HG03565 (cell line): ENCODE measurements at regions not wholly inside any gene's neighbourhood (a gene's known extent, or its start where the extent isn't known, plus 50 kb on each side); places are given as distances from the start of the nearest gene placed in this dataset.
"Not testable (repeated sequence)": the region's sequence is repeated elsewhere in the genome, so short reads cannot be mapped to it uniquely, and the experiment has no call there.

ENCODE experiments used
- ATAC-seq: cut with Tn5 transposase; IDR thresholded peaks from one replicate; pipeline ENCODE4 v1.9.1; 2021; ENCODE audit warnings: mild to moderate bottlenecking, moderate library complexity; ENCODE audit not compliant: unreplicated experiment

DNA sequence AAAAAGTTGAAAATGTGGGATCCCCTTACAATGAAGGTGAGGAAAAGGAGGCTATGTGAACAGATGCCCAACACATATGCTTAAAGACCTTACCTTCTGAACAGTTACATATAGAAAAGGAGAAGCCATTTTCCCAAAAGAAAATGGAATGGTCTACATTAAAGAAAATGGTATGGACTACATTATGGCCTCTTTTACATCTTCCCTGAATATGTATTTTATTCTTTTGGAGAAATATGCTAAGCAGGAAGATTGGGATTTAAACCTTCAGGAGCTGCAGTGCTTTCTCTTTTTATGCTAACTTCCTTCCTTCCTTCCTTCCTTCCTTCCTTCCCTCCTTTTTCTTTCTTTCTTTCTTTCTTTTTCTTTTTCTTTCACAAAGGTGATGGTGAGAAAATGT lies 155.4 kb downstream of the SEC23IP start:
- ATAC-seq, result no peak

DNA sequence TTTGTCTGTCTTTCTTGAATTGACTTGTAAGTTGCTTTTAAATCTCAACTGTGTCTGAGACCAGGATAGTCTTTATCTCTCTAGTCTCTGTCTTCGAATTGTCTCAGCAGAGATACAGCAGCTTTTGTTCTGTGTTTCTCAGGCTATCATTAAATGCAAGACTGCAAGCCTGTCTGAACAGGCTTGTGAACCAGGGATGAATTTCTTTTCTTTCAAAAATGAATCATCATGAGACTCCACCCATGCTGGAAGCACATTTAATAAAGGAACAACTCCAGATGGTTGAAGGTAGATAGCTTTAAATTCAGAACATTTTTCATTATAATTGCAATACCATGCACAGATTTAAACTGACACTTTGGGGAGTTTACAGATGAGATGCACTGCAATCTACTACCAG lies 155.9 kb downstream of the SEC23IP start:
- ATAC-seq, result no peak

DNA sequence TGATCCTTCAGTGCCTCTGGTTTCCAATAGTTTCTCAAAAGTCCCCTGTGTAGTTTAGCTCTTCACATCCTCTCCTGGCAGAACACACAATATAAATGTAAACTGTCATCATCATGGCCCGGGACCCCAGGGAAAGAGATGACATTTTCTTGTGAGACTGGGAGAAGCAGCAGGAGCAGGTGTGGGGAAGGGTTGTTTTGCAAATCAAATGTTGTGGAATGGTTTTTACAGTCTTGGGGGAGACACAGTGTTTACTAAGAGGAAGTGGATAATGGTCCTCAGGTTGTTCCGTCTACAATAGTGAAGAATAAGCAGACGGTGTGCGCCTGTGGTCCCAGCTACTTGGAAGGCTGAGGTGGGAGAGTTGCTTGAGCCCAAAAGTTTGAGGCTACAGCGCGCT lies 159.1 kb downstream of the SEC23IP start:
- no peak for ATAC-seq

DNA sequence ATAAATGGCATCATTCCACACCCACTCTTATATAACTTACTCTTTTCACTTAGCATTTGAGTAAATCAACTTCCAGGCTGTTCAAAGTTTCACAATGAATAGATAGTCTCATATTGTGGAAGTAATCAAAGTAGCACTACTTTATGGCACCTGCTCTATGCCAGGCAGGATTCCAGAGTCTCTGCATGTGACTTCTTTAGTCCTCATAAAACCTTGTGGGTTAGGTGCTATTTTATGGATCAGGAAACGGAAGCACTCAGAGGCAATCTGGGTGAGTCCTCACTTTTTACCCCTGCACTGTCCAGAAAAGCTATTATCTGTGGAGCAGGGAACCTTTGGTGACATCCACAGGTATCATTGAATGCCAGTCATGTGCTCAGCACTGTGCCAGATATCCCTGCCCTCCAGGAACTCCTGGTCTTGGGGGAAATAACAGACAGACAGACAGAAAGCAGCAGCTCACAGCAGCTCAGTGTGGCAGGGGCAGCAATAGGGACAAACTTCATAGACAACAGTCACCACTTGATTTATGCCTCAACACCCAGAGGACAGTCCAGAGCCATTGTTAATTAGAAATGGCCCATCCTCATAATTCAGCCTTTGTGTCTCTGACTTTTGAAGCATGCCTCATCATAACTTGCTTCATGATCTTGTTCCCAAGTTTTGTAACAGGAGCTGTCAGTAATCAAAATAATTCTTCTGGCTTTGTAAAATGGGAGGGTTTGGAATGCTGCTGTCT lies 160.6 kb downstream of the SEC23IP start:
- no peak for ATAC-seq

DNA sequence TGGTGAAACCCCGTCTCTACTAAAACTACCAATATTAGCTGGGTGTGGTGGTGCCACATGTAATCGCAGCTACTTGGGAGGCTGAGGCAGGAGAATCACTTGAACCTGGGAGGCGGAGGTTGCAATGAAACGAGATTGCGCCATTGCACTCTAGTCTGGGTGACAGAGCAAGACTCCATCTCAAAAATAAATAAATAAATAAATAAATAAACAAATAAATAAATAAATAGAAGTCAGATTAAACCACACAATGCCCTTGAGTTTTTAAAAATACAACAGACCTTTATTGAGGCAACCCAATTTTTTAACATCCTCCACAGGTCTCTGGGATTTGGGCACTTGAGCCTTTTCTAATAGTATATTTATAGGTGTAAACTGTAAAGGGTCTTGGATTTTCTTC lies 167.3 kb downstream of the SEC23IP start:
- ATAC-seq, result not testable (repeated sequence)

DNA sequence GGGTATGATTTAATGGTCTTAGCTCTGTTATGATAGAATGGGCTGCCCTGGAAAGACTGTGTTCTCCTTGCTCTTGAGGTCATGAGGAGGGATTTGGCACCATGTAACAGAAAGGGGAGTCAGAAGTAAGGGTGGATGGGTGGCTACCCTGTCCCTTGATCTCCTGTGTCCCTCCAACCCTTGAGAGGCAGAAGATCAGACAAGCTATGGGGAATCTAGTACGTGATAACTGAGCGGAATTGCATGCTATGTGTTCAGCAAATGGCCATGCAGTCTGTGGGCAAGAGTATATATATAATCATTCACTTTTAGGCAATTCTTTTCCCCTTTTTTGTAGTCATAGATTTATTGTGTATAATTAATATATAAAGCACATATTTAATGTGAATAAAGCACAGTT lies 174.9 kb downstream of the SEC23IP start:
- no peak for ATAC-seq

DNA sequence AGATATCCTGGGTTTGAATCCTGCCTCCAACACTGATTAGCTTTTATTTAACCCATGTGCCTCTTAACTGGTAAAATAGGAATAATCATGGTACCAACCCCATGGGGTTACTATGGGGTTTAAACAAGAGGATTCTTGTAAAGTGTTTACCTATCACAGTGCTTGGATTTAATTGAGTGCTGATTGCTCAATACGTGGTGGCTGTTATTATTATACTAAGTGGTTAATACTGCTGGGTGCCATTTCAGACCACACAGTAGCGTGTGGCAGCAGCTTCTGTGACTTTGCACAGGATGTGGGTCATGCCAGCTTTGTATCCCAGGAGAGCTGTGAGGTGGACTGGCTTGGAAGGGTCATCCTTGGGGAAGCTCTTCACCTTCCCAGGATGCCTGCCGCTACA lies 177.2 kb downstream of the SEC23IP start:
- no peak for ATAC-seq

DNA sequence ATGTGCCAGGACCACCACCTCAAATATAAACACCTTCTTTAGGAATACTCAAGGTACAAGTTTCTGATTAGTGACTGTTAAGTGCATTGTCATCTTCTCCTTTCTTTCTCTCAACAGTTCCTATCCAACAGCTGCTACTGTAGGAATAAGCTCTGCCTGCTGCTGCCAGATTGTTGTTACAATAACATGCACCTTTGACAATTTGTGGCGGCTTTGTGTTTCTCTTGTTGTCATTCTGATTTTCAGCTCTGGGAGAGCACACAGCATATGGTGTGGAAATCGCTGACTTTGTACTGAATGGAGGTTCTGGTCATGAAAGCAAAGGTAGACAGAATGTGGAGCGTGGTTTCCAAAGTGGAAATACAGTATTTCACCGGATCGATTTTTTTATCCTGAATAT lies 182.8 kb downstream of the SEC23IP start:
- no peak for ATAC-seq

DNA sequence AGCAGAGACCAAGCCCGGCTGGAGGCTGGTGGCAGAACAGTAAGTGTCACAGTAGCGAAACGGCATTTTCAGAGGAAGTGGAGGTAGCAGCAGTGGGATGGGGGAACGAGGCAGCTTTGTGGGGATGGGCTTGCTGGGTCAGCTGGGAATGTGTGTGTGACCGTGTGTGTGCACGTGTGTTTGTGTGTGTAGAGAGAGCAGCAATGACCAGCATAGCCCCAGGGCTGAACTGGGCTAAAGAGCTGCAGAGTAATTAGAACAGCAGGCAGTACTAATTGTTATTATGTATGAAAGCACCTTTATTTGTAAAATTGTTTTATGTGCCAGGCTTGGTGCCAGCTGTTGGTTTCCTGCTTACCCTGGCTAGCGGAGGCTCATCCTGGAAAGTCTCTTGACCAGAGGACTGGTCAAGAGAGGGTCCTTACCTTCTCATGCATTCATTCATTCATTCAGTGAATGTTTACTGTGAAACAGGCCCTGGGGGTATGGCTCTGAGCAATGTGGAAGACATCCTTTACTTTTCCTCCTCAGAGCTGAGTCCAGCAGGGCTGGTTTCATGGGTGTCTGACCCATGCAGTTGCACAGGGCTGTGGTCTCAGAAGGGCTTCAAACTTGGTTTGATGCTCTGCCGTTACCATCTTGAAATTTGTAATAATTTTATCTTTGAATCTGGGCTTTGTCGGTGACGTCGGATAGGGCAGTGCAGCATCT lies 184.6 kb downstream of the SEC23IP start:
- no peak for ATAC-seq

DNA sequence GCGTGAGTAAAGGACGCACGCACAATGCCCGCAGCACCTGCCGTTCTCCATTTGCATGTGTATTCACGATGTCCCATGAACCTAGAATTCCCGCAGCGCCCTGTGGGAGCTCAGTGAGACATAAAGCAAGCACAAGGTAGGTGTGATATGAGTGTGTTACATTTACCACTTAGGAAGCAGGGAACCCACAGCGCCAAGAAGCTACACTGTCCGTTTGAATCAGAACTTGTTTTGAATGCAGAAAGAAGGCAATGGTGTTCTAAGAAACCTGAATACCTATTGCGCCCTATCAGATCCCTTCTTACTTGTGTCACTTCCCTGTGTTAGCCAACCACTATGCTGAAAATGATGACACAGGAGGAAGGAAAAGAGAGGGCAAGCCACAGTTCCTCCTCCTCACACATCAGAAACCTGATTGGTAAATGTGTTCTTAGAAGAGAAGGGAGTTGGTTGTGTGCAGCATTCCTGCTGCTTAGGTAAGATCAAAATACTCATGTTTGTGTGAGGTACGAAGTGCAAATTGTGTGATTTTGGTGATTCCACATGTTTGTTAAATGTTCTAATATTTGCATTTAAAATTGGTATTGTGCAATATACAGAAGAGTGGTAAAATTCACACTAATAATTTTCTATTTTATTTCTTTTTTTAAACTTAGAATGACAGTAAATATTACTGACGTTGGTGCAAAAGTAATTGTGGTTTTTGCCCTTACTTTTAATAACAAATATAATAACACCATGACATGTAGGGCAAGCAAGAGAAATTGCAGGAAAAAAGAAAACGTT lies 185.4 kb downstream of the SEC23IP start:
- ATAC-seq, result peak; percentile 62

DNA sequence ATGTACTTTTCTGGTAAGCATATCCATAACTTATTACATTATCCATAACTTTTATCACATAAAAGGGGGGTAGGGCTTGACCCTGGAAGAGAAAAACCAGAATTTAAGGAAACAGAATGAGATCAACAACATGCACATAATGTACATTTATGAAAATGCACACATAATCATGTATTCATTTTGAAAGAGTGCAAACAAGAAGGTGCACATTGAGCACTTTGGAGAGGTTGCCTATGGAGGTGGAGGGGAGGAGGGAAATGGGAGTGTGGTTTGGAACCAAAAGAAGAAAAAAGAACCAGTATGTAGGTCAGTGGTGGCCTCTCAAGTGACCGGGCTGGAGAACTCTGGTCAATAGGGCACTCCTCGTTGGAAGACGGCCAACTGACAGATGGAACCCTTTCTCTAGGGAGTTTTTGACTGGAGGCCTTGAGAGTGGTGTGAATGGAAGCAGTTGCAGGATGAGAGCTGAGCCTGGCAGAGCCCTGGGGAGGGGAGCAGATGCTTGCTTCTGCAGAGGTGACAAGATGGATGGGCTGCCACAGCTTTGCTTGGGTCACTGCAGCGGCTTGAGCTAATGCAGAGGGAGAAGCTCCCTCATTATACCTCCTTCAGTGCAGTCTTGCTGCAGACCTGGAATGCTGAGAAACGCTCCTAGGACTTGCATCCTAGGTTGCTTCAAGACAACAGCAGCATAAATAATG lies 192.7 kb downstream of the SEC23IP start:
- no peak for ATAC-seq

DNA sequence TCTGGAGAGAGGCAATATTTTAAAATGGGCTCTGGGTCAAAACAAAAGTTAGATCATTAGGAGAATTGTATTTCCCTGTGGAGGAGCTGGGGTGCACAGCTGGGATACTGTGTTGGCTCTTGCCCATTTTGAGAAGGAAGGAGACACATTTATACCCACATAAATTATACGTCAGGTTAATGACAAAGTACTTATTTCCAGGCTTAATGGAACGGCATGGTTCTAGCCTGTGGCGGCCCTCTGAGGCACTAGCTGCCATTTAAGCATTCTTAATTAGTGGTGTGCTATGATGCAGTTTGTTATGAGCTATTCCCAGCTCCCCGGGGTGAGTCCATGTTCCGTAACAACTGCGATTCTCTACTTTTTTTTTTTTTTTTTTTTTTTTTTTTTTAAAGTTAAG lies 193.5 kb downstream of the SEC23IP start:
- no peak for ATAC-seq

DNA sequence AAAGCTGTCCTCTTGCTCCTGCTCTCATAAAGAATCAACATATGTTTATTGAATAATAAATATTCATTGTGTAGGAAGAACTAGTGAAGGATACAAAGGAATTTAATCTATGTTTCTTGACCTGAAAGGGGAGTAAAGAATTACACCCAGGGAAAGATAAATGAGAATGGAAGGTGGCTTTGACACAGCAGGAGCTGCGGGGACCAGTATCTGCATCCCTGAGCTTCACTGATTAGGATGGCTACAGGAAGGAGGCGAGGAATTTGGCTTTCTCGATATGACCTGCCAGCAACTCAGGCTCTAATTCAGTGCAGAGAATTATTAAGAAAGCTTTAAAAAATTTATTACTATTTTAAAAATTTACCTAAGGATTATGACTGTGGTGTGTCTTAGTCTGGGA lies 194.6 kb downstream of the SEC23IP start:
- no peak for ATAC-seq

DNA sequence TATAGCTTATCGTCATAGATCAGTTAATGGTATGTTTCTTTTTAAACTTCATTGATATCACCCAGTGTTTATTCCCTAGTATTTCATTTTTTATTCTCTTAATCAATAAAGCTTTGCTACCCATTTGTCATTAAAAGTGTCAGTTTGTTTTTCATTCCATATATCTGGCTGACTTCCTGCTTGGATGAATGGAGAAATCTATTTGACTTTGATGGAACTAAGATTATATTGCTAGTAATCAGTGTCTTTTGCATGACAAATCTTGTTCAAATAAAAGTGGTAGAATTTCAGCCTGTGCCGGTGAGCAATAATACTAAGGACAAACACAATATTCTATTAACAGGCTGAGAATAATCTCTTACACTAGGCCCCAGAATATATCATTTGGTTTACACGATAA lies 203.3 kb downstream of the SEC23IP start:
- no peak for ATAC-seq

DNA sequence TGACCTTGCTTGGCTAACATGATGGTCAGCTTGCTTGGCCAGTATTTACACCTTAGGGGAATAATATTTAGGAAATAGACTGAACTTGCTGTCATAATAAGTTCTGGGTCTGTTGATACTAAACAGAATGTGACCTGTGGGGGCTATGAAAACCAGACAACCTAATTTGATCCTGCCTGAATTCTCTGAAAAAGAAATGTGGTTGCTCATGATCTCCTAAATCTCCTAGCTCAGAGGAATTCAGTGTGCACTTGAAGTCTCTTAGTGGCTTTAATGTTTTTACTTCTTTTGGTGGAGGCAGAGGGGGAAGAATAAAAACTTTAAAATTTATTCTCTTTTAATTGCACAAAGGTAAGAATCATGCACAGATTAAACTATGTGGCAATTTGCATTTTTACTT lies 205.2 kb downstream of the SEC23IP start:
- ATAC-seq, result no peak

DNA sequence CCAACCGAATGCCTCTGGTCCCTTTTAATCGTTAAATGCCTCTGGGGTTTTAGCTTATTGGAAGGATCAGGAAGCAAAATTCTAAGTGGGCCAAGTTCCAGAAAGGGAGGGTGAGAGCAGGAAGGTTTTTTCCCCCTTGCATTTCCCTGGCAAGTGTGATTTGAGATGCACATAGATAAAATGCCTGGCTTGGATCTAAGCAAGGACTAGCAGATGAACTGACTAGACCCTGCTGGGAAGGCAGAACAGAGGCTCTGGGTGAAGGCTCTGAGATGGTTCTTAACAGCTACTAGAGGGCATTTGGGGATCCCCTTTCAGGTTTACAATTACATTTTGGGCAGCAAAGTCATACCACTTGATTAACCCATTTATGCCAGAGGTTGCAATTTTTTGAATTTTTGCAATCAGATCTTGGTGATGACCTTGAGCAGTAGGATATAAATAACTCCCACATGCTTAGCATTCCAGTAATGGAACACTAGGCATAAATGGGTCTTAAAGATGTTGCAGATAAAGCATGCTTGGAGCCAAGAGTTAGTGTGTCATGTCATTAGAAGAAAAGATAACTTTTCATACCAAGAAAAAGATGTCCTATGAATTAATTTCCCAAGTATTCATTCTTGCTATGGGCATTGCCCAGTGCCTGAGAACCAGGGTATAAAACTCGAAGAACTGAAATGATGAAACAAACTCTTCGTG lies 205.9 kb downstream of the SEC23IP start:
- no peak for ATAC-seq

DNA sequence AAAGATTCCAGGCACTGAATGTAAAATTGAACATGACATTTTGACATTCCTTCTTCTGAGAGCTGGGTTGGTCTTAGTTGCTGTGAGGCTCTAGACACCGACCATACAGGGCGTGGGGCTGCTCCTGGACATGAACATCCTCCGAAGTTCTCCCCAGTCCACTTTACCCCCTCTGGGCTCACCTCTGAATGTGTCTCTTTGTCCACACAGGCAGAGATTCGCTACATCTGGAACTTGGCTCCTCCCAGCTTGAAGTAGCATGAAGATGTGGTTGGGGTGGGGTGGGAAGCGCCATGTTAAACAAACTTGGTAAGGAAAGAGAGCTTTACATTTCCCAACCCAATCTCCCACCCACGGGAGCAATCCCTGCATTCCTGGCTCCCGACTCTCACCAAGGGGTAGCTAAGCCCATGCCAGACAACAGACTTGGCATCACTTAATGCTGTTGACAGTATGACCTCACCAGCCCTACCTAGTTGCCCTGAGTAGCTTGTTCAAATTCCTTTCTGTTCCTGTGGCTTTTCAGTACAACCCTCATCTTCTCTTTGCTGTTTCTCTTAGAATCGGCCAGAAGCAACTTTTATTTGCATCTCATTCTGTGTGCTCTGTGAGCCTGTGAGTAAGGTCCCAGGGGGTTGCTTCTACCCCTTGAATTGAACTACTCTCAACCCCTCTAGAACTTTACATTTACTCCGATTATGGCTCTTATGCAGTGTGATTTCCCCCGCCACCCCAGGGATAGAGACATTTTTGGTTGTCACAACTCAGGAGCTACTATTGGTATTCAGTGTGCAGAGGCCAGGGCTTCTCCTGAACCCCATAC lies 211.4 kb downstream of the SEC23IP start:
- ATAC-seq, result no peak

DNA sequence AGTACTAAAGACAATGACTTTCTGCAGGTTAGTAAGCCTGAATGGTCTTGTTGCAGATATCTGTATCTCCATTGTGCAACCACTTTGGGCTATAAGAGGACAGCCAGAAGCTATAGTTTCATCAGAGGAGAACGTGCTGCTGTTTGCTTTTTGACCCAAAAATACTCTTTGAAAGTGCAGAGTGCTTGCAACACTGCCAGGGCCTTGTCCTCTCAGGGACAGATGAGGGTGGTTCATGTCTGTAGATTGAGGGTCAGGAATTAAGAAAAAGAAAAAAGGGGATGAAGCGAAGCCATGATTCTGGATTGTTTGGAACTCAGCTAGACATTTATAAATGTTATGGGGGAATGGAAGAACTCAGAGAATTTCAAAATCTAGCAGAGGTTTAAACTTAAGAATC lies 212.5 kb downstream of the SEC23IP start:
- no peak for ATAC-seq

DNA sequence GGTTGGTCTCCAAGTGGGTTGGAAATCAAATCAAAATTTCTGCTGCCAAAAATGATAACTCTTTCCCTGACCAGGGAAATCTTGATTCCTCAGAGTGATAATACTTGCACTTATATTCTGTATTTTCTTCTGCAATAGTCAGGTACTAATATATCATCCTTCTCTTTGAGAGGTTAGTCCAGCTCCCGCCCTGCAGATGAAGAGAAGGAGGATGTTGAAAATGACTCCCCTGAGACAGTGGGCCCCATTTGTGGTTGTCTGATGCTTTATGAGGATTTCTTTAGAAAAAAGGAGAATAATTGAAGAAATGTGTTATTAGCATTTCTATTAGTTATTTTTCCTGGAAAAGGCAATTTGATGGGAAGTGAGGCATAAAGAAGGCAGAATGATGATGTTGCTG lies 213.0 kb downstream of the SEC23IP start:
- ATAC-seq, result no peak

DNA sequence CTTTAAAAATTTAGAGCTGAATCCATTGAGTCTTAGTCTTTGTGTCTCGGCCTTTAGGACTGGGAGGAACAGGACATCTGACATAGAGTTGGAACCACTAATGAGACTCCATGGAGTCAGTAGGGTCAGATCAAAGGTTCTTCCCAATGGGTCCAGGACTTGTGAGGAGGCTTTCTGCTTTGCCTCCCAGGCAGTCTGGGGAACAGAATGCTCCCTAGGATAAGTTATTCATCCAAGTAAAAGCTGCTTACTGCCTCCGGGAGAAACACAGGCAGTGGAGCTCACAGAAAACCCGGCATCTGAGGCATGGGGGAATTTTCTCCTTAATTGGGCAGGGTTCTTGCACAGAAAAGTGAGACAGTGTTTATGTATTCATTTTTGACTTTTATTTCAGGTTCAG lies 216.4 kb downstream of the SEC23IP start:
- ATAC-seq, result no peak
